Activated CD8-positive, alpha-beta memory T cell treated with anti-CD3 and anti-CD28 coated beads for 4 hours (primary cell): ENCODE measurements at regions not wholly inside any gene's neighbourhood (a gene's known extent, or its start where the extent isn't known, plus 50 kb on each side); places are given as distances from the start of the nearest gene placed in this dataset.

Experiments
- DNase-seq, 2 donors: peaks; one replicate each; pipeline ENCODE4 v3.0.0-alpha.2; 2020; ENCODE audit warnings: low read depth in 2 of 2

DNA sequence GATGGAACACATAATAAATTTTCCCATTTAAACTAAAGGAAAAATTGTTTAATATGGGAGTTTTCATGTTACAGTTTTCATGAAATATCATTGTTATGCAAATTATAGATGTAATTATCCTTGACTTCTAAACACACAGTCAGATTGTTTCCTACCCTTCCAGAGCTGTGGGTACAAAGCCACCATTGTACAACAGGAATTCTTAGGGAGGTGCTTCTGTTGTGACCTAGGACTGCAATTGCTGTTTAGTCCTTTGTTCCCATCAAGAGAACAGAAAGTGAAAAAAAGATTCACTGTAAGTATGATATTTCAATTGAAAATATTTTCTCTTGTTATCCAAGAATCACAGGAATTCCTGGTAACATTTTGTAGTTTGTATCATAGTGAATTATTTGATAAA is 455.3 kb upstream of the NAALADL2 start:
- no peak for DNase-seq

DNA sequence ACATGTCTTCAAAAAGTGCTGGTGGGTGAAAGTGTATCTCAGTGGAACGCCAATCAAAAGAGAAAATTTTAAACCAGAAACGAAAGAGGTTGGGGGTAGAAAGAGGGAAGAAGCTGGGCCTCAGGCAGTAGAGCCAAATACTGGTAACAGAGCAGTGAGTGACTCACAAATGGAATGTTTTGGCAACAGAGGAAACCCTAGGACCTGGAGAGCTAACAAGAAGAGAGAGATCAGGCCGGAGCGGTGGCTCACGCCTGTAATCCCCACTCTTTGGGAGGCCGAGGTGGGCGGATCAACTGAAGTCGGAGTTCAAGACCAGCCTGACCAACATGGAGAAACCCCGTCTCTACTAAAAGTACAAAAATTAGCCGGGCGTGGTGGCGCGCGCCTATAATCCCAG is 450.8 kb upstream of the NAALADL2 start:
- no peak for DNase-seq

- DNase-seq: no peak
Measured at GRCh38 chr3:174409086-174409743, 449.9 kb upstream of the NAALADL2 start.

- DNase-seq: no peak
Measured at GRCh38 chr3:174413062-174413912, 445.8 kb upstream of the NAALADL2 start.

- DNase-seq: no peak
Measured at GRCh38 chr3:174414902-174415301, 444.2 kb upstream of the NAALADL2 start.

DNA sequence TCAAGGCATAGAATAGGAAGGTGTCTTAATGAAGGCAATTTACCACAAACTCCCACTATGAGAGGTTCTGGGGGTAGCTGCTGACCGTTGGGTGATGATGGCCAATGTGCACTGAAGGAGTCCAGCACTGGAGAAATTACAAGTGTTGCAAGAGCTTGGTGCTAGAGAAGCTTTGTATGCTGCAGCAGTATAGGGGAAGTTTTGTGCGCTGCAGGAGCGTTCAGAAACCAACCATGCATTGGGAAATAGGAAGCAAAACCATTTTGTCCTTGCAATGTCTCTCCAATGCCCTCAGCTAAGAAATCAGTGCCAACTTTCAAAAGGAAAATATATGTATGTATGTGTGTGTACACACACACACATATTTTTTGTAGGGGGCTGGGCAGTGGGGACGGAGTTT is 441.6 kb upstream of the NAALADL2 start:
- DNase-seq: no peak

GRCh38 chr3:174419216-174419615 is 439.9 kb upstream of the NAALADL2 start:
- no peak for DNase-seq

DNA sequence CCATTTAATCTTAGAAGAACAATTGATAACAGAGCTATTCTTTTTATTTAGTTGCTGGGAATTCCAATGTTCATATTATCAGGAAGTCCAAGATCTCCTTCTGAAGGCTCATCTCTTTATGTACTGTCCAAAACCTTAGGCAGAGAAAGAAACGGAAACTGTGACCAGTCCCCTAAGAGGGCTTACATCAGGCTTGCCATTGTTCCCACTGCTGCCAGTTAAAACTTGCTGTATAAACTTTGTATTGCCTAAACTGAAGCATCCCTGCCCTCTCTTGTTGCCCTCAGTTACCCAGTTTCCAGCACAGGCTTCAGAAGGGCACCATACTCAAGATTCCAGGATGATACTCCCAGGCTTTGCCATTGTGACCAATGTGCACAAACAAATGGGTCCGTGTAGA is 435.2 kb upstream of the NAALADL2 start:
- DNase-seq: no peak

DNA sequence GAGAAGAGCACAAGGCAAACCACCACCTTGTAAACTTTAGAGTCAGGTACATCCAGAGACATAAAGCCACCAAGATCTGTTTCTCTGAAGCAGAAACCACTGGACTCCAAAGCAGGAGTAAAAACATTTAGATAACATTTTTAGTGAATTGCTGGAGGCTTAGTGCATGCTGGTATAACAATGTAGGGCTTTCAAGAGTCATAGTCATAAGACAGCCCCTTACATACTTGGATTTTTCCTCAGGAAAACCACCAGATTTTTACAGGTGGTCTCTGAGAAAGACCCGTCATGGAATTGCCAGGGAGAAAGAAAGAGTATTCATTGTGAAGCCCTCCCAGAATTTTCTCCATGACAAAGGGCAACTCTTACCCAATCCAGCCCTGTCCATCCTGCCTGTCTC is 434.5 kb upstream of the NAALADL2 start:
- no peak for DNase-seq

- DNase-seq: no peak
Measured at GRCh38 chr3:174425422-174425821, 433.7 kb upstream of the NAALADL2 start.

DNA sequence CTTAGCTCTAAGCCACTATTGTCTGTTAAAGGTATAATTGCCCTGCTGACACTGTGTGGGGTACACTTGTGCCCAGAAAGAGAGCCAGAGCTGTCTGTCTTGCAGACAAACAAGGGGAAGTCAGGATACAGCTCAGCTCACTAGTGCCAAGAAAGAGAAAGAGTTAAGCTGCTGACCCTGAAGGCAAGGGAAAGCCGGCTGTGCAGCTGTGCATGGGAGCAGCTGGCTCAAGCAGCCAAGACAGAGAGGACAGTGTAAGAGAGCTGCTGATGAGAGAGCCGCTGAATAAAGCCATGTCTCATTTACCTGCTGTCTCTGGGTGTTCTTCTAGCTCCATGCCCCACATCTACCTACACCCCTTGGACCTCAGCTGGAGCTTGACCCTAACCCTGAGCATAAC is 428.1 kb upstream of the NAALADL2 start:
- no peak for DNase-seq

GRCh38 chr3:174431717-174432116 is 427.4 kb upstream of the NAALADL2 start:
- DNase-seq: no peak

- no peak for DNase-seq
Measured at GRCh38 chr3:174436367-174436766, 422.8 kb upstream of the NAALADL2 start.

DNA sequence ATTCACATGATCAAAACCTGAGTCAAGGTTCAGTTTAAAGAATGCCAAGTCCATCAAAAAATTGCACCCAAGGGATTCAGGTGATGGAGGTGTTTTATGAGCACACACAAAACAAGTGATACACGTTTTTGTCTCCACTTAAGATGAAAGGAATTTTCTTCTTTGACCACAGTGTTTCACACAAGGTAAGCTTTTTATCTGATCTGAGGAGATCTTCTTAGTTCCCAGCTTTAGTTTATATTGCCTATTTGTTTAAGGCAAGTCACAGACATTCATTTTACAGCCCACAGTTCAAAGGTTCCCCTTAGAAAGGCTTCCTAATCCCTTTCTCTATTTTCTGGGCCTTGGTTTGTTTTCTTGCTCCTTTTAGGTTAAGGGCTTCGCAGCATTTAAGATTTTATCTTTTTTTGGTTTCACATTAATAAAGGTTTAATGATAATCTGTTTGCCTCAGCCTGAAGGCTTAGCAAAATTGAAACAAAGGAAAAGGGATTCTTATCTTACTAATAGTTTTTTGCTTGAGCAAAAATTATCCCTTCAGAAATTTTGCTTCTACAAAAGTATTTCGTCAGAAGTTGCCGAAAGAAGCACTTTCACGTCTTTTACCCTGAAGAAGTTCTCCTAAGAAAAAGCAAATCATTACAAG is 420.5 kb upstream of the NAALADL2 start:
- DNase-seq: no peak

DNA sequence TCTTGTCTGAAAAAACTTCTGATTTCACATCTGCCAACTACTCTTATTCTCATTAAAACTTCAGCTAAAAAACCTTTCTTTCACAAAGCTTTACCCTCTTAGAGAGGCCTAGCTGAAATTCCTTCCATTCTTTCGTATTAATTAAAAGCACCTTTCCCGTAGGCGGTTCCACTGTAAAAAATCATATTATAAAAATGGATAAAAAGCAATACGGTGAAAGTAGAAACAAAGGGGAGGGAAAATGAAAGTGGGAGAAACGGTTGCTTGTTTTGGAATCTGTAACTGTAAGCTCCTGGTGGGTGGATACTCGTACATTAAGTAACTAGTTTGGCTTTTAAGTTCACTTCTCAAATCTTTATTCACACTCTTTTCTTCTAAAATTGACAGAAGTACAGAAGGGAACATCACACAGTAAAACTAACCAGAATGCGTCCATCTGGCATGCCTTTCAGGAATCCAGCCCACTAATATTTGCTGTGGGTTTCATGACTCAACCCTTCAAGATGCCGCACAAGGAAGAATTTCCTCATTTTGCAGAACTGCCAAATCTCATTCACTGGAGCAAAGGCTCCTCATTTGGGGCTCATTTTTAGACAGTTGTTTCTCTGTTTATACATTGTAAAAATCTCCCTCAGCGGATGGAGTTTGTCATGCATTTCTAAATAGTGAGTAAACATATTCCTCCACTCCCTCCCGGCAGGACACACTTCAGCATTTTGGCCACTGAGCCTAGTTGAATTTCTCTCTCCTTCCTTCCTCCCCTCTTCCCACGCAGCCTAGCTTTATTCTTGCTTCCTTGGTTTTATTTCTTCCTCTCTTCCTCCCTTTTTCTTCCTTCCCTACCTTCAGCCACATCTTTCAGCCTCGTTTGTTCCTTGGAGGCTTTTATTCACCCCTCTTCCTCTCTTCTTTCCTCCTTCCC is 419.5 kb upstream of the NAALADL2 start:
- DNase-seq: no peak

DNA sequence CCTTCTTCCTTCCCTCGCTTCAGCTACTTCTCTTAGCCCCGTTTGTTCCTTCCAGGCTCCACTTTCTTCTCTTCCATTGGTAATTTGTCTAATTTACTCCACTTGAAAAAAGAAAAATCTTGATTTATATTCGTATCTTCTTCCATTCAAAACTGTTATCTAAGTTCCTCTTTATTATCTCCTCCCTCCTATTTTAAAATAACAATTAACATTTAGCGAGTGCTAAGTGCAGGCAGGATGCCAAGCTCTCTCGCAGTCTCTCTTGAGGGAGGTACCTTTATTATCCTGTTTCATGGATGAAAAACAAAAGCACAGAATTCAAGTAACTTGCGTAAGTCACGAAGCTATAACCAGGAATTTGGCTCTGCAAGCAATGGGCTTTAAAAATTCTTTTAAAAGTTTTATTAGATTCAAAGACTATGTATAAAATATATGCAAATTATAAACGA is 418.9 kb upstream of the NAALADL2 start:
- no peak for DNase-seq

DNA sequence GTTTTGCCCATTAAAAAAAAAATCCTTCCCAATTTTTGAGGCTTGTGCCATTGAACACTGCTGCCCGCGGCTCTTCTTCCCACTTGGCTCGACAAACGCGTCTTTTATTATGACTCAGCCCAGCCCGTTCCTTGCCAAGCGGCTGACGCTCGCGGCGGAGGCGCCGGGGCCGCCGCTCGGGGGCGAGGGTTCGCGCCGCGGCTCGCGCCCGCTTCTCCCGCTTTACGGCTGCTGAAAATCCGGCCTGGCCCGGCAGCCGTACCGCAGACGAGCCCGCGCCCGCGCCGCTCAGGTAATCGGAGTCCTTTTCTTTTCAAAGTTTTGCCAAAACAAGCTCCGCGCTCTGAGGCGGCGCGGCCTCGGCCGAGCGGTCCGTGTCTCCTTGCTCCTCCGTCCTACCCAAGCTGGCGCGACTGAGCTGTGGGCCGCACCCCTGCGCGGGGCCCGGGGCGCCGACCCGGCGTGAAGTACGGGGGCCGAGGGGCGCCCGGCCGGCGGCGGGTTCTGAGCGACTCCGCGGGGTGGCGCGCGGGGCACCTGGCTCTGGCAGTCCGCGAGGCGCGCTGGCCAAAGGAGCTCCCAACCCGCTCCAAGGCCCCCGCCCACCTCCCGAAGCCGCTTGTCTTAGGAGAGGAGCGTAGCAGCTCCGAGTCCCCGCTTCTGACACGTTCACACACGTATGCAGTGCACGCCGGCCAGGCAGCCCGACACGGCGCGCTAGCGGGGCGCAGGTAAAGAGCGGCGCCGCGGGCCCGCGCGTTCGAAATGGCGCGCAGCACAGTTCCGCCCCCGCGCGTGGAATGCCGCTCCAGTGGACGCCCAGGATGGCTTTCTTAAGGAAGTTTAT is 418.2 kb upstream of the NAALADL2 start:
- DNase-seq: peak; percentile 1 to 7

DNA sequence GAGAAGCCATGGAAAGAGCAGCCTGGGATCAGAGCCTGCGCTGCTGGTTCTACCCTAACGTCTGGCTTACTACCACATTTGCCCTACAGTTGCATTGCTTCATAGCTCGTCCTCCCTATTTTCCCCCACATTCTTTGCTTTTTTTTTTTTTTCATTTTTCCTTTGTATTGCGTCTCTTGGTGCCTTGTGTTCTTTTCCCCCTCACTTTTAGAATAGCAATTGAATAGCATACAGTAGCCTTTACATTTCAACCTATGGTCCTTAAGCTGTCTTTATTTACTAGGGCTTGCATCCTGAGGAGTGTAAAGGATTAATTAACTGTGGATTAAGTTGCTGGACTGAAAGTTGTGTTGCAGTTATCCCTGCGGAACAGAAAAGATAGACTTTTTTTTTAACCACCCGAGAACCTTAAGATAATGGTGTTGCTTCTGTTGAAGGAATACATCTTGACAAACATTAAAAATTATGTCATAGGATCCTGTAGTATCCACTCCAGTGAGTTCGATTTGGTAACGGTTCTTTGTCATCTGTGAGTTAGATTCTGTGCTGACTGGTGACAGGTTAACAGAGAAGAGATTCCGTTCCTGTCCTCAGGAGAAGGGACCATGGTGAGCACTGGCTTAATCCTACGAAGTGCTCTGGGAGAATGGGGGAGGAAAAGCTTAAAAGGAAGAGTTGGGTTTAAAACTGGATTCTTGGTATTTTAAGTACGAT is 417.4 kb upstream of the NAALADL2 start:
- no peak for DNase-seq

DNA sequence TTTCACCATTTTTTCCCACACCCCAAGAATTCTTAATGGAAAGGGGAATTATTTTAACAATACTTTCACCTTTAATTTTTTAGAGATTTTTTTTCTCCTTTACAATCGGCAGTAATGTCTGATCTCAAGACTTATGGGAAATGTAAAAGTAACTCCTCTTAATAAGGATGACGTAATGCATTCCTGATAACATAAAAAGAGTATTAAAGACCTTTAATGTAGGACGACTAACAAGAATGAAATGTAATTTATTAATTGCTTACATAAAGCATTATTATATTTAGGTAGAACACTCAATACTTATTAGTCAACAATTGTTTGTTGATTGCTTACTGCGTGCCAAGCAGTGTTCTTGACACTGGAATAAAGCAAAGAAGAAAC is 416.8 kb upstream of the NAALADL2 start:
- no peak for DNase-seq

DNA sequence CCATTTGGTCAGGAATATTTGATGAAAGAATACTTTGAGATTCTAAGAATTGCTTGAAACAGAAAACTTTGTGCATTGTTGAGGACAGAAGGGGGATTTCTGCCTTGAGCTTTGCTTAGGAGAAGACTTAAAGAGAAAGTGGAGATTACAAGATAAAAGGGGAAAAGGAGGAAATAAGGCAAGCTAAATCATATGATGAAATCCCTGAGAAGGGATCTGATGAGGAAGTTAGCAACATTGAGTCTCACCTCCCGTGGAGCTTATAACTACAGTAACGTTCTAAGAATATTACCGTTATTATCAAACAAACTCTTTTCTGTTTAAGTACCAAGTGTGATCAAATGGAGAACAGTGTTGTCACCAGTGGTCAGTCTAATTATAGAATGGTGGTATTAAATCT is 414.7 kb upstream of the NAALADL2 start:
- no peak for DNase-seq
